ENCODE measurements at regions not wholly inside any gene's neighbourhood (a gene's known extent, or its start where the extent isn't known, plus 50 kb on each side); places are given as distances from the start of the nearest gene placed in this dataset.

GRCh38 chr2:57597940-57598339, 448.7 kb upstream of the VRK2 start:
- H3K27ac ChIP-seq (ENCODE audit: insufficient read depth, low read depth, low read length): no peak overlapping the region
- H4K20me1 ChIP-seq (replicated peaks; ENCODE audit: control insufficient read depth, extremely low read depth, insufficient read depth, low read length): no peaks in the 10 kb centered on the region
- CTCF ChIA-PET: no interaction called here
- intact Hi-C loops (cut with micrococcal nuclease) (no loop called here), dilution Hi-C loops (cut with MboI; ENCODE audit: extremely low pct_ligation_motif_present, low sequenced_read_pairs) (no loop called here)
- no peak overlapping the region for H3K9ac ChIP-seq (replicated peaks; ENCODE audit: extremely low read depth, insufficient read depth, low read length)
- no peaks in the 10 kb centered on the region for H3K4me1 ChIP-seq (ENCODE audit: control insufficient read depth, extremely low read depth, insufficient read depth, low read length)
- DNase-seq (ENCODE audit: low read depth, low spot score) (no peak), FAIRE-seq (no peak)
- no peaks in the 10 kb centered on the region for H3K9me1 ChIP-seq (replicated peaks; ENCODE audit: control insufficient read depth, extremely low read depth, insufficient read depth, low read length)
- H3K9me3 ChIP-seq (replicated peaks; ENCODE audit: control insufficient read depth, insufficient read depth, low read length): no peaks in the 10 kb centered on the region
- H3K4me2 ChIP-seq (ENCODE audit: insufficient read depth, low read length): no peak overlapping the region
- no peaks in the 10 kb centered on the region for H3K27me3 ChIP-seq (ENCODE audit: control insufficient read depth in 2 of 2, insufficient read depth in 2 of 2, low read length in 2 of 2)
- no peak overlapping the region for H2AFZ ChIP-seq (ENCODE audit: low read depth, low read length)
- BruUV-seq (replicated peaks): no TSS peak
- POLR2A ChIA-PET: no interaction called here
- H3K79me2 ChIP-seq (ENCODE audit: control insufficient read depth, insufficient read depth, low read length): no peaks in the 10 kb centered on the region
- H3K4me3 ChIP-seq (replicated peaks in 1 of 3; ENCODE audit: insufficient read depth in 1 of 3, low read depth in 1 of 3, low read length in 3 of 3): no peak overlapping the region
- no peaks in the 10 kb centered on the region for H3K36me3 ChIP-seq (ENCODE audit: control insufficient read depth in 2 of 2, extremely low read depth in 1 of 2, insufficient read depth in 2 of 2, low read length in 2 of 2)
- no peak for TF ChIP-seq FOS (IDR thresholded peaks at IDR 0.05; ENCODE audit: borderline replicate concordance, insufficient read depth, low read length)
- TF ChIP-seq EZH2 (IDR thresholded peaks at IDR 0.05; ENCODE audit: borderline replicate concordance, low read depth, low read length, severe bottlenecking): no peak
- TF ChIP-seq CTCF (IDR thresholded peaks at IDR 0.05; ENCODE audit: extremely low read depth in 1 of 2, insufficient read depth in 1 of 2, low read depth in 1 of 2, low read length in 2 of 2): no peak
- TF ChIP-seq MAX (IDR thresholded peaks at IDR 0.05; ENCODE audit: insufficient read depth, insufficient read length): no peak
- TF ChIP-seq POLR2AphosphoS5 (IDR thresholded peaks at IDR 0.05; ENCODE audit: insufficient read depth, low read depth, low read length): no peak
- no peak for TF ChIP-seq POLR2A (IDR thresholded peaks at IDR 0.05; ENCODE audit: low read depth, low read length)

GRCh38 chr2:57598551-57598950, 448.1 kb upstream of the VRK2 start:
- FAIRE-seq (no peak), DNase-seq (ENCODE audit: low read depth, low spot score) (no peak)
- no peaks in the 10 kb centered on the region for H3K36me3 ChIP-seq (ENCODE audit: control insufficient read depth in 2 of 2, extremely low read depth in 1 of 2, insufficient read depth in 2 of 2, low read length in 2 of 2)
- H4K20me1 ChIP-seq (replicated peaks; ENCODE audit: control insufficient read depth, extremely low read depth, insufficient read depth, low read length): no peaks in the 10 kb centered on the region
- no peak overlapping the region for H3K27ac ChIP-seq (ENCODE audit: insufficient read depth, low read depth, low read length)
- H3K9ac ChIP-seq (replicated peaks; ENCODE audit: extremely low read depth, insufficient read depth, low read length): no peak overlapping the region
- no peaks in the 10 kb centered on the region for H3K4me1 ChIP-seq (ENCODE audit: control insufficient read depth, extremely low read depth, insufficient read depth, low read length)
- H3K4me2 ChIP-seq (ENCODE audit: insufficient read depth, low read length): no peak overlapping the region
- H3K27me3 ChIP-seq (ENCODE audit: control insufficient read depth in 2 of 2, insufficient read depth in 2 of 2, low read length in 2 of 2): no peaks in the 10 kb centered on the region
- no peaks in the 10 kb centered on the region for H3K9me1 ChIP-seq (replicated peaks; ENCODE audit: control insufficient read depth, extremely low read depth, insufficient read depth, low read length)
- H2AFZ ChIP-seq (ENCODE audit: low read depth, low read length): no peak overlapping the region
- H3K9me3 ChIP-seq (replicated peaks; ENCODE audit: control insufficient read depth, insufficient read depth, low read length): no peaks in the 10 kb centered on the region
- dilution Hi-C loops (cut with MboI; ENCODE audit: extremely low pct_ligation_motif_present, low sequenced_read_pairs): no loop called here
- ChIA-PET POLR2A (no interaction called here), CTCF (no interaction called here)
- H3K4me3 ChIP-seq (replicated peaks in 1 of 3; ENCODE audit: insufficient read depth in 1 of 3, low read depth in 1 of 3, low read length in 3 of 3): no peak overlapping the region
- H3K79me2 ChIP-seq (ENCODE audit: control insufficient read depth, insufficient read depth, low read length): no peaks in the 10 kb centered on the region
- TF ChIP-seq POLR2A (IDR thresholded peaks at IDR 0.05; ENCODE audit: low read depth, low read length): no peak
- TF ChIP-seq GATA2 (IDR thresholded peaks at IDR 0.05; ENCODE audit: insufficient read depth, insufficient read length, low read depth, low read length): no peak
- TF ChIP-seq MYC (IDR thresholded peaks at IDR 0.05; ENCODE audit: low read depth, low read length): no peak
- no peak for TF ChIP-seq MAX (IDR thresholded peaks at IDR 0.05; ENCODE audit: insufficient read depth, insufficient read length)
- TF ChIP-seq EZH2 (IDR thresholded peaks at IDR 0.05; ENCODE audit: borderline replicate concordance, low read depth, low read length, severe bottlenecking): no peak
- no peak for TF ChIP-seq POLR2AphosphoS5 (IDR thresholded peaks at IDR 0.05; ENCODE audit: insufficient read depth, low read depth, low read length)
- TF ChIP-seq JUN (IDR thresholded peaks at IDR 0.05; ENCODE audit: borderline replicate concordance, insufficient read depth, insufficient read length, low read depth): no peak
- no peak for TF ChIP-seq CTCF (IDR thresholded peaks at IDR 0.05; ENCODE audit: extremely low read depth in 1 of 2, insufficient read depth in 1 of 2, low read depth in 1 of 2, low read length in 2 of 2)
- no peak for TF ChIP-seq FOS (IDR thresholded peaks at IDR 0.05; ENCODE audit: borderline replicate concordance, insufficient read depth, low read length)
- intact Hi-C loops (cut with micrococcal nuclease): no loop called here
- no TSS peak for BruUV-seq (replicated peaks)

Data from endothelial cell of umbilical vein (primary cell).